Skin epidermis (tissue), 12 donors: ENCODE measurements at regions not wholly inside any gene's neighbourhood (a gene's known extent, or its start where the extent isn't known, plus 50 kb on each side); places are given as distances from the start of the nearest gene placed in this dataset.

Experiments
- H3K27ac ChIP-seq, 21 experiments: fragments of 200-600 bp; sonication (generic) in 11 of 21; one replicate each; pipeline ENCODE4 v1.5.0; 2020; ENCODE audit warnings: mild to moderate bottlenecking in 3 of 21, inconsistent platforms in 2 of 21, moderate library complexity in 2 of 21
- H3K4me3 ChIP-seq, 7 experiments: fragments of 200-600 bp; sonication (generic) in 2 of 7; one replicate each; pipeline ENCODE4 v1.5.0; 2020; ENCODE audit warnings: inconsistent platforms in 2 of 7, mild to moderate bottlenecking in 2 of 7, moderate library complexity in 1 of 7

DNA sequence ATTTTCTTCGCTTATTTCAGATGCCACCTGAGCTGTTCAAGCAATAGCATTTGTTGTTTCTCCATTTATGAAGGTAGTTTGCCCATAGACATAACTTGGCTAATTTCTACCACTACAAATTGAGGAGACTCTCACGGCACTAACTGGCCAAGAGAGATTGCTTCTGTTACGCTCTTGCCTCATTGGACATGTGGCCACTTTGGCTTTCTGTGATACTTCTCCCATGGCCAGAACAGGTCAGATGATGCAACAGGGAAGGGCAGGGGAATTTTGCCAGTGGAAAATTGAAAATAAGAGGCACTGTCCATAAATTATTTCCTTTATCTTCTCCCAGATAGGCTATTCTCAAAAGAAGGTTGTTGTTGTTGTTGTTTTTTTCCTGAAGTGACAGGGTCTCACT is 1633.3 kb upstream of the LRRTM3 start:
- H3K27ac ChIP-seq: no peak overlapping the region
- H3K4me3 ChIP-seq: no peak overlapping the region

DNA sequence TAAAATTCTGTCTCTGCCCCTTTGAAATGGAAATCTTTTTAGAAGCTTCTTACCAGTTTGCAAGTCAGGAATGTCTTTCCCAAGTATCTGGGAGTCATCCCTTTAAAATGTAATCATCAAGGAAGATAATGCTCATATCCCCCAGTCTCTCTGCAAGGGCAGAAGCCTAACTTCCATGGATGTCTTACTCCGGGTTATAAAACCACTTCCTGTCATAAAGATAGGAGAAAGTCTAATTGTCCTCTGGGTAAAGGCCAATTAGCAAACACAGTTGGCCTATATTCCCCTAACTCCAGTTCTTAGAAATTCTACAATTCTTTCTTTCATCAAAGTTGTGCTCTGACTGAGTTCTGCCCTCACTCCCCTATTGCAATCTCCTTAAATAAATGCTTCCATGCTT is 1631.5 kb upstream of the LRRTM3 start:
- H3K4me3 ChIP-seq: no peak overlapping the region
- no peak overlapping the region for H3K27ac ChIP-seq

DNA sequence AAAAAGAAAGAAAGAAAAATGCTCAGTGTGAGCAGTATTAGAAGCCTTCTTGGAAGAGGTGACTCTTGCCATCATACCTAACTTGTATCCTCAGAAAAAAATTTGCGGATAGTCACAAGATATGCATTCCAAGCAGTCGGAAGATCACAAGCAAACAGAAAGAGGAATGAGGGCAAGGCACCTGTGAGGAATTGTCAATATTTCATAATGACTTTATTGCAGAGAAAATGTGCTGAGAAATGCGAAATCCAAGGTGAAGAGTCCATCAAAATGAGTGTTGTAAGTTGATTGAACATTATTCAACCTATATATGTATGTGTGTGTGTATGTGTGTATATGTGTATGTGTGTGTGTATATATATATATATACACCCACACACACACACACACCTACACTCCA is 1624.7 kb upstream of the LRRTM3 start:
- H3K4me3 ChIP-seq: no peak overlapping the region
- H3K27ac ChIP-seq: no peak overlapping the region

DNA sequence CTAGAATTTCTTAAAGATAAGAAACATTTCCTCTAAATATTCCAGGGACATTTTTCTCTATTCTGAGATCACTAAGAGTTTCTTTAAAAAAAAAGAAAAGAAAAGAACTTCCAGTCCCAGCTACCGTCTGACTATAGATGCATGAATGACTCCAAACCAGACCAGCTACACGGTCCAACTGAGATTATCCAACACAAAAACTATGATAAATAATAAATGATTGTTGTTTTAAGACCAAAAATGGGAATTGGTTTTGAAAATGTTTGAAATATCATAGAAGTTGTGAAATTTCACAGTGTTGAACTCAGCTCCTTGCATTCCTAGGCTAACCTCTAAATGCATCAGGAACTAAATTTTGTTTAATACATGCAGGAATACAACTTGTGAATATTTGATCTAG is 1619.6 kb upstream of the LRRTM3 start:
- H3K27ac ChIP-seq: no peak overlapping the region
- H3K4me3 ChIP-seq: no peak overlapping the region

DNA sequence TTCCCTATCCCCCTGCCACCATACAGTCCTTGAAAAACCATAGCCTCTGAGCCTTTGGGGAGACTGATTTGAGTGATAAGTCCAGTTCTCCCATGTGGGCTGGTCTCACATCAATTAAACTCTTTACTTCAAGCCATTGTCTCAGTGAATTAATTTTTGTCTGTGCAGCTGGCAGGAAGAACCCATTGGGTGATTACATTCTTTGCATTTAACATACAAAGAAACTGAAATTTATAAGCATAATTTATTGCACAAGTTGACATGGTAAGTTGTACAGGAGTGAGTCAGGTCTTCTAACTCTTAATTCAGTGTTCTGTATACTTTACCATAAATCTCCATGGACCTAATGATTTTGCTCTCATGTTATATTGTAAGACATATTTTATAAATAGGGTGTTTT is 1613.0 kb upstream of the LRRTM3 start:
- no peak overlapping the region for H3K4me3 ChIP-seq
- no peak overlapping the region for H3K27ac ChIP-seq

DNA sequence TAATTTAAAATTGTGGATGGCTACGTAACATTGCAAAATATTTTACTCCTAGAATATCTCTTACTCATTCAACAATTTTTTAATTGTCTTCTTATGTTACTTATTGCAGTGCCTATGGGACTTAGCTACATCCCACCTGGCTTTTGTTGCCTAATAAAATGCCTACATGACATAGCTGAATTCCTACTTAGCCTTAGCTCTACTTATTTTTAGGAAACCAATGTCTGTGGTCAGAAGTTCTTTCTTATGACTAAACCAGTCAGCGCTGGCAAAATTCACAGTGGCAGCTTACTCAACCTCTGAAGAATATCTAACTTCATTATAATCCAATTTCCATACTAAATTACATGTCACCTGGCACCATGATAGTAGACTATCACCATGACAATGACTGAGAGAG is 1612.4 kb upstream of the LRRTM3 start:
- no peak overlapping the region for H3K27ac ChIP-seq
- no peak overlapping the region for H3K4me3 ChIP-seq

DNA sequence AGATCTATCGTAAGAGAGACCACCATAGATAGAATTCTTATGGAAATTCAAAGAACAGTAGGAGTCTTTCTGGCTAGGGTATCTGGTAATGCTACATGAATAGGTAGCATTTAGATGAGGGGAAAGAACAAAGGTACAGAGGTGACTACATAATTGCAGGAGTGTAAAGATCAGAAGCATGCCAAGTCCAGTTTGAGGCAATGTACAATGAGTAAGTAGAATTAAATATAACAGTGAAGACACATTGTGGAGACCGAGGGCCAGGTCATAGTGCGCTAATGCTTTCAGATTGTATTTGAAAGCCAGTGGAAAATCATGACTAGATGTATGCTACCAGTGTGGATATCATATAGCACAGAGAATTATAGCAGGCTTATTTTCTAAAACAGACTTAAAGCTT is 1611.6 kb upstream of the LRRTM3 start:
- Histone ChIP-seq H3K4me3 (no peak overlapping the region), H3K27ac (no peak overlapping the region)

DNA sequence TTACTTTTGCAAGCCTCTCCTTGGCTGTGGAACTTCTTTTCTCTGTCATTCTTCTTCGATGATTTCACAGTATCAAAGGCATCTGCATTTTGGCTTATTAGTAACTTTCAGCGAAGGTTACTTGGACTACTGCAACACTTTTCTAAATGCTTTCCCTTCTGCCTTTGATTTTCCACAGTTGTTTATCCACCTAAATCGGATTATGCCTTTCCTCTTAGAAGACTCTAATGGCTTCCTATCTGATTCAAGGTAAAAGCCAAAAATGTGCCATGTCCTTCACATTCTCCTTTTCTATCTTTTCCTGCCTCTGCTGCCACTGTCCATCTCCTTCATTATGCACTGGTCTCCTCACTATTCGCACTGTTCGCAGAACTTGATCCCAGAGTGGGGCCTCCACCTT is 1606.3 kb upstream of the LRRTM3 start:
- Histone ChIP-seq H3K4me3 (no peak overlapping the region), H3K27ac (no peak overlapping the region)

DNA sequence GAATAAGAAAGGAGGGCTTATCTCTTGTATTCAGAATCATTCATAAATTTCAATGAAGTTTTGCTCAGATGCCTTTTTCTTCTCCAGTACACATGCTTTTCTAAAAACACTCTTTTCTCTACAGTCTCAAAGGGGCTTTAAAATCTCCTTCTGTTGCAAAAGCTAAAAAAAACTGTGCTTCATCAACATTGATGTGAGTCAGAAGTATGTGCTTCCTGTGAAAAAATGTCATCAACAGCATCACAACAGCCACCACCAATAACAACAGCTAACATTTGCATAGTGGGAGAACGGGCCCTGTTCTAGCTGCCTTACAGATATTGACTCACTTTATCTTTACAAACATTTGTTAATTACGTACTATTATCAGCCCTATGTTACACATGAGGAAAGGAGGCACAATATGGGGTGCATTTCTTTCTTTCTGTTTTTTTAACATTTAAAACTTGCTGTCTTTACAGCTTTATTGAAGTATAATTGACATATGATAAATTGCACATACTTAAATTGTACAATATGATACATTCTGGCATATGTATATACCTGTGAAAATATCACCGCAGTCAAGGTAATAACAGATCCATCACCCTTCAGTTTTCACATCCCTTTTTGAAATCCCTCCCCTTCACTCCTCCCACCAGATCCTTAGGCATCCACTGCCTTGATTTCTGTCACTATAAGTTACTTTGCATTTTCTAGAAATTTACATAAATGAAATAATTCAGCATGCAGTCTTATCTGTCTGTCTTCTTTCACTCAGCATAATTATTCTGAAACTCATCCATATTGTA is 1605.4 kb upstream of the LRRTM3 start:
- no peak overlapping the region for H3K4me3 ChIP-seq
- no peak overlapping the region for H3K27ac ChIP-seq

DNA sequence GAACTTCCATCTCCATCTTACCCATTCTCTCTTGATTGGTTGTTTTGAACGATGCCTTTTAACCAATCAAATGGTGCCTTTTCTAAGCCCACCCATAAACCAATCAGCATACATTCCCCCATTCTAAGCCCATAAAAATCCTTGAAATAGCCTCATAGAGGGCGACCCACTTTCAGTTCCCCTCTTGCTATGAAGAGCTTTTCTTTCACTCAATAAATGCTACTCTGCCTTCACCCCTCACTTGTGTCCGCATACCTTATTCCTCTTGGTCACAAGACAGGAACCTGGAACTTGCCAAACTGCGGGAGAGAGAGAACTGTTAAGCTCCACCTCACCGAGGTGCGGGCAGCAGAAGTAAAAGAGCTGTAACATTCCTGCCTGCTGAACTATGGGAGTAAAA is 1602.0 kb upstream of the LRRTM3 start:
- H3K27ac ChIP-seq: no peak overlapping the region

DNA sequence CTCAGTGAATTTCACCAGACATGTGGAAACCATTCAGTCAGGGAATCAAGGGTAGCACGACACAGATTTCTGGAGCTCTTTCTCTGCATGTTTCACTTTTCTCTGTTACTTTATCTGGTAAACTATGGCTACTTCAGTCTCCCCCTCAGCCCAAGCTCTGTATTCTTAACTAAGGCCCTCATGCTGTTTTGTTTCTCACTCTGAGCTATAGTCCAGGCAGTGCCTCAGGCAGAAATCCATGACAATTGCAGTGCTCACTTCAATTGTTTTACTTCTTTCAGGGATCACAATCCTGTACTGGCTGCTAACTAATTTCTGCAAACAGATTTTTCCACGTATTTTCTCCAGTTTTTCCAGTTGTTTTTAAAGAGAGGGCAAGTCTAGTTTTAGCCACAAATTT is 1599.9 kb upstream of the LRRTM3 start:
- H3K27ac ChIP-seq: no peak overlapping the region
- no peak overlapping the region for H3K4me3 ChIP-seq

More for the DNA sequence above, 1602.0 kb upstream of the LRRTM3 start:
- H3K4me3 ChIP-seq: no peak overlapping the region

DNA sequence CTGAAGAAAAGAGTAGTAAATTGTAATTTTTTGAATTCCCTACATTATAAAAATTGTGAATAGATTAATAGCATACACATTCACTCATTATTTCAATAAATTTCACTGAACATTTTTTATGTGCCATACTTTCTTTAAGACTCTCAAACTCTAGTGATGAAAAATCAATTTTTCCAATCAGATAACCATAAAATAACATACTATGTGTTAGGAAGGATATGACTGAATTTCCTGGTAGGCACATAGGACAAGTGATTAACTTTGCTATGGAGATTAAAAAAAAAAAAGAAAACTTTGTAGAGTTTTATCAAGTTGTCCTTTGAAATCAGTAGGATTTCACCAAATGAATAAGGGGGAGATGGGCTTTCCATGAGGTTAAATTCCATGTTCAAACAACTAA is 1597.3 kb upstream of the LRRTM3 start:
- H3K27ac ChIP-seq: no peak overlapping the region

DNA sequence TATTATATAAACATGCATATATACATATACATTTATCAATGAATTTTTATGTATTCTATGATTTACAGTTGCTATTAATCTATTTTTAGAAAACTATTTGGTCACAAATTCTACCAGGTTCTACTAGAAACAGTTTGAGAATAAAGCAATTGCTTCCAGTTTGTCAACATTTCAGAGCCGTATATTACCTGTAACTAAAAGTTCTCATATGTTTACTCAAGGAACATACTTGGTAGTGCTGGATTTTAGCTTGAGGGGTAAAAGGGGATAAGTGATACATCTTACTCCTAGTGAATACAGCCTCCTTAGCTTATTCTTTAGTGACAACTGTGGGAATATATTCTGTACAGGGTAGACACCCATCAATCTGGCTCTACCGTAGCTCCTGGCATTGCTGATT is 1590.5 kb upstream of the LRRTM3 start:
- Histone ChIP-seq H3K4me3 (no peak overlapping the region), H3K27ac (no peak overlapping the region)

More for the DNA sequence above, 1597.3 kb upstream of the LRRTM3 start:
- H3K4me3 ChIP-seq: no peak overlapping the region

DNA sequence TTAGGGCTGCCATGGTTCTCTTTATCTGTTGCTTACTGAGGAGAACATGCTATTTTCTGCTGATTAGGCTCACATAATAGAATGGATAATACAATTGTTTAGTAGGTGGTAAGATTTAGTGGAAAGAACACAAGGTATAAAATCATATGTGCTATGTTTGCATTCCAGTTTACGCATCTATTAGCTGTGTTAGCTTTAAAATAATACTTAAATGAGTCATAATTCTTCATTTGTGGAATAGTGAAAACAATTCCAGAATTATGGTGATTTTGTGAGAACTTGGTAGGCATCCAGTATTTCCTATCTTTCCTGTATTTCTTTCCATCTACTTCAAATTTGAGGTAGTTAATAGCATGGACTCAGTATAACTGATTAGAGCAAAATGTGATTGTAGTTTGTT is 1585.5 kb upstream of the LRRTM3 start:
- Histone ChIP-seq H3K4me3 (no peak overlapping the region), H3K27ac (no peak overlapping the region)

DNA sequence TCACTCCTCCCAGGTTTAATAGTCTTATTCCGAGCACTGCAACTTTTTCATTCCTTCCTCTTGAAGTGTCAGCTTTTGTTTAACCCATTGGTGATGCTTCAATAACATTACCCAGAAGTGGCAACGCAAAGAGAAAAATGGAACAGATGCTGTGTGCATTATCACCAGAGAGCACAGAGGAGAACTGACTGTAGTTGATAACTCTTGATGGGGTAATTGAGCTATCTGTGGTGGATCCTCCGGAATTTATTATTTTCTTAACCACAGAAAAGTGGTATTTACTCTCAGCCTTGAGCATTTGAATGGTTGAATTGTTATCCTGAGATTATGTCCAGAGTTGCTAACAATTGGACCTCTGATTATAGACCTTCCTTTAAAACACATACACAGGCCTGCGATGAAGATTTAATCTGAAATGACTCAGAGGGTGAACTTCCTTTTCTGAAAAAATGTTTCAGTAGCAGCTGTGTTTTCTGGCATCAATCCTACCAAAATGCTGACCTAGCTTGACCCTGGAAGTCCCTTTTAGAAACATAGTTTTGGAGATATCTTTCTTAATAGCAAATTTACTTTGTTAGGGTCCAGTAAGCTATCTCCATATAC is 1584.4 kb upstream of the LRRTM3 start:
- Histone ChIP-seq H3K27ac (no peak overlapping the region), H3K4me3 (no peak overlapping the region)

DNA sequence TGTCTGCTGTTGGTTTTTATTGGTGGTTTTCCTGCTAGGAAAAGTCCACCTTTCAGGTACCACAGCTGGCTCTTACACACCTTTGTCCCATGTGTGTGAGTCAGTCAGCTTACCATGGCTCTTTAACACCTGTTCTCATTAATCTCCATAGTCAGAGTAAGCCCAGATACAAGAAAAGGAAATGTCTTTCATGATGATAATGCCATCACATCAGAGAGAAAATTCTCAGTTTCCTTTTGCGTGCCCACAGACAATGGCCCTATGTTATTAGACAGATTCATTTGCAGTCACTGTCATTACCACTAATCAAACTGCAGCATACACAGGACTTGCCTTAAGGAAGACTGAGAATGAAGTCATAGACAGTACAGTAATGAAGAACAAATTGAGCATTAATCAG is 1583.6 kb upstream of the LRRTM3 start:
- no peak overlapping the region for H3K27ac ChIP-seq
- H3K4me3 ChIP-seq: no peak overlapping the region

DNA sequence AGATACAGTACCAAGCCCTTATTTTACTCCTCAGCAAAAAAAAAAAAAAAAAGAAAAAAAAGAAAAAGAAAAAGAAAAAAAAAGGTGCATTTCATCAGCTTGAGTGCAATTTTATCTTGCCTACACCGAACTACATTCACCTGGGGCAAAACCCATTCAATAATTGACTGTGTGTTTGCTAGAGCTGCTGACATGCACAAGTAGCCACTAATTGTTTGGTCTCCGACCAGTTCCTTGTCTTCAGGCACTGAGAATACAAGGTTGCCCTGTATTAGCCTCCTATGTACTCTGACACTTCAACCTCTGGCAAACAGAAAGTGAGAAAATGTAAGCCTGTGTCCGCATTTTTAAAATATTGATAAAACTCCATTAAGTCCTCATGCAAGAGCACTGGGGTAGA is 1579.4 kb upstream of the LRRTM3 start:
- Histone ChIP-seq H3K27ac (no peak overlapping the region), H3K4me3 (no peak overlapping the region)

DNA sequence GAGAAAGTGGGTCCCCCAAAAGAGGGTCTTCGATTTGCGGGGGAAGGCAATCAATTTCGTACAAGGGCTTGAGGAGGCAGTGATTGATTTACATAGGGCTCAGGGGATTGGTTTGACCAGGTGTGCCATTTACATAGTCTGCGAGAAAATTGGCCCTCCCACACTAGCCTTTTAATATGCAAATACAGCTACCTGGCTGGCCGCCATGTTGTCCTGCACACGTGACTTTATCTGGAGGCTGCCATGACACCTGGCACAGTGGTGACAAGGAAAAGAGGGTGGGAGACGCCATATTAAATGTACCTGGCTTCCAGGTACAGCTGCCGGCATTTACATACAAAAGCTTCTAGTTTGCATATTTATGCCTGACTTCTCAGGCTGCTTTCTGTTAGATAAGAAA is 1577.2 kb upstream of the LRRTM3 start:
- Histone ChIP-seq H3K4me3 (no peak overlapping the region), H3K27ac (no peak overlapping the region)

DNA sequence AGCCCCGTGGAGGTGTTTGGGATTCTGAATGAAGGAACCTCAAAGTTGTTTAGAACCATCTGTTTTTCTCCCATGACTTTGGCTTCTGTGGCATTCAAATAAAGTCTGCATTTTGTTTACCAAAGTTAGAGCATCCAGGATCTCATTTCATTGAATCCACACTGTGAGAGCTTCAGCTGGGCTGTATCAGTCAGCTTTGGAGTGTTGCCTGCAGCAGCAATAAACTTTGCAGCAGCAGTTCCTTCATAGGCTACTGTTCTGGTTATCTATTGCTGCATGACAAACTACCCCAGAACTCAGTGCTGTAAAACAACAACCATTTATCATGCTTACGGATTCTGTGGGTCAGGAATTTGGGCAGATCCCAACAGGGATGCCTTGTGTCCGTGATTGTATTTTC is 1575.2 kb upstream of the LRRTM3 start:
- no peak overlapping the region for H3K4me3 ChIP-seq

DNA sequence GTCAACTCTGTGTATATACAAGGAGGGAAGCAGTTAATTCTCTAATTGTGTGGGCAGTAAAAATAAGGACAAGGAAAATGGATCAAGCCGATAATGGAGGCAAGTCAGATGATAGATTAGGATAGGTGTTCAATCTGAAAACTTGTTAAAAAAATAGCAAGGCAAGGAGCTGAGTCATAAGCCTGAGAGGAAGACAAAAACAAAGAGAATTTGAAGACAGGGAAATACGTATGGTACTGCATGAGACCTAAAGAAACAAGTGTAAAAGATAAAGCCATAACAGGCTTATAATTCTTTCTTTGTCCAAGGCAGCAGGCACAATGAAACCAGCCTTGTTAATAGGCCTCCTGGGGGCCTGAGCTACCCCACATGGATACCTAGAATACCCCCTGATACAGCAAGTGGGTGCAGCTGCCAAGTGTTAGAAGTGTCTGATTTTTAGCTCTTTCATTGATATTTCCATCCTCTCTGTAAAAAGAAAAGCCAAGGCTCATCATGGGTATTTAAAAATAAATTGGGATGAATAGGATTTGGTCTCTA is 1570.6 kb upstream of the LRRTM3 start:
- Histone ChIP-seq H3K4me3 (no peak overlapping the region), H3K27ac (no peak overlapping the region)

More for the DNA sequence above, 1575.2 kb upstream of the LRRTM3 start:
- no peak overlapping the region for H3K27ac ChIP-seq

DNA sequence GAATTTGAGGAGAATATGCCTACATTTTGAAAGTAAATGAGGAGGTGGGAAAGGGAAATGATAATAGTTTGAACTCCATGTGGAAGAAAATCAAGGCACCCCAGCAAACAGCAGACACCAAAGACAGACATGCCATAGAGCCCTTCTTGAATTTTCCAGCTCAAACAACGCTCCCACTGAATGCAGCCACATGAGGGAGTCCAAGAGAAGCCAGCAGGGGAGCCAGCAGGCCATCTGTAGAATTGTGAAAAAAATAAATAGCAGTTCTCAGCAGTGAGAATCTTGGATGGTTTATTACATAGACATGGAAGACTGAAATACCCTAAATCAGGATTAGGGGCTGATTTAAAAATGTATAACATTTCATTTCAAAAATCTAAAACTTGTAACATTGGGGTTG is 1567.3 kb upstream of the LRRTM3 start:
- no peak overlapping the region for H3K4me3 ChIP-seq
- no peak overlapping the region for H3K27ac ChIP-seq

DNA sequence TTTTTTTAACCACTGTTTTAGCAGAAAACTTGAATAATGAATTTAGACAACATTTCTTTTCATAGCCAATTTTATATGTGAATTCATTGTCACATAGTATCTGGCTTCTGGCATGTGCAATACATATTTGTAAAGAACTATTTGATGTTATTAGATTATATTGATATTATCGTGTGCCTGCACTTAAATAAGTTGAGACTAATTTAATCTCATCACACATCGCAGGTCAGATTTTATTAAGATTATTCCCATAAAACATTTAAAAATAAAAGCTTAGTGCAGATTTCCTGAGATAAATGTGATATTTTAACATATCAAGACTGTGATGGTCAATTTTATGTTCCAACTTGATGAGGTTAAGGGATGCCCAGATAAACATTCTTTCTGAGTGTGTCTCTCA is 1565.3 kb upstream of the LRRTM3 start:
- Histone ChIP-seq H3K4me3 (no peak overlapping the region), H3K27ac (no peak overlapping the region)
